Panc1 (cell line): ENCODE measurements at regions not wholly inside any gene's neighbourhood (a gene's known extent, or its start where the extent isn't known, plus 50 kb on each side); places are given as distances from the start of the nearest gene placed in this dataset.

Source experiments
- CTCF ChIP-seq: fragments of 450-650 bp; IDR thresholded peaks from 2 replicates; pipeline ENCODE4 v1.5.1; 2017; ENCODE audit warnings: mild to moderate bottlenecking
- REST ChIP-seq, 2 experiments: IDR thresholded peaks; 2 replicates each; pipeline ENCODE4 v1.6.1; 2011 to 2012; ENCODE audit warnings: low read depth in 2 of 2, control low read depth in 1 of 2, low read length in 1 of 2, mild to moderate bottlenecking in 1 of 2, moderate library complexity in 1 of 2; ENCODE audit not compliant: insufficient read depth in 1 of 2

- TF ChIP-seq REST (IDR thresholded peaks at IDR 0.05; ENCODE audit: insufficient read depth in 1 of 2, low read depth in 2 of 2, low read length in 1 of 2) (no peak), CTCF (no peak)
Measured at GRCh38 chr1:29725262-29725661, 488.9 kb downstream of the PTPRU start.
